IPS-15b (cell line): ENCODE measurements at regions not wholly inside any gene's neighbourhood (a gene's known extent, or its start where the extent isn't known, plus 50 kb on each side); places are given as distances from the start of the nearest gene placed in this dataset.

Experiments
- H3K27me3 ChIP-seq: one replicate; pipeline ENCODE4 v1.6.1; 2013; ENCODE audit warnings: low read length; ENCODE audit not compliant: control insufficient read depth, insufficient read depth
- H3K36me3 ChIP-seq: one replicate; pipeline ENCODE4 v1.6.1; 2013; ENCODE audit warnings: low read length; ENCODE audit not compliant: control insufficient read depth, insufficient read depth
- H3K4me1 ChIP-seq: one replicate; pipeline ENCODE4 v1.6.1; 2013; ENCODE audit warnings: mild to moderate bottlenecking, low read length; ENCODE audit not compliant: control insufficient read depth, insufficient read depth
- H3K4me3 ChIP-seq: one replicate; pipeline ENCODE4 v1.5.1; 2013; ENCODE audit warnings: low read depth, low read length
- H3K9ac ChIP-seq: one replicate; pipeline ENCODE4 v1.6.1; 2013; ENCODE audit warnings: low read depth, mild to moderate bottlenecking, low read length
- H3K9me3 ChIP-seq: one replicate; pipeline ENCODE4 v1.6.1; 2013; ENCODE audit warnings: mild to moderate bottlenecking, low read length; ENCODE audit not compliant: control insufficient read depth, insufficient read depth

GRCh38 chr3:69590111-69590510 lies 149.2 kb upstream of the MITF start:
- Histone ChIP-seq H3K9me3 (no peaks in the 10 kb centered on the region), H3K4me3 (no peak overlapping the region), H3K4me1 (no peaks in the 10 kb centered on the region), H3K36me3 (no peaks in the 10 kb centered on the region), H3K27me3 (no peaks in the 10 kb centered on the region), H3K9ac (no peak overlapping the region)

- Histone ChIP-seq H3K4me1 (no peaks in the 10 kb centered on the region), H3K36me3 (no peaks in the 10 kb centered on the region), H3K9ac (no peak overlapping the region), H3K9me3 (no peaks in the 10 kb centered on the region), H3K4me3 (no peak overlapping the region), H3K27me3 (no peaks in the 10 kb centered on the region)
Measured at GRCh38 chr3:69588170-69588569, 151.1 kb upstream of the MITF start.

DNA sequence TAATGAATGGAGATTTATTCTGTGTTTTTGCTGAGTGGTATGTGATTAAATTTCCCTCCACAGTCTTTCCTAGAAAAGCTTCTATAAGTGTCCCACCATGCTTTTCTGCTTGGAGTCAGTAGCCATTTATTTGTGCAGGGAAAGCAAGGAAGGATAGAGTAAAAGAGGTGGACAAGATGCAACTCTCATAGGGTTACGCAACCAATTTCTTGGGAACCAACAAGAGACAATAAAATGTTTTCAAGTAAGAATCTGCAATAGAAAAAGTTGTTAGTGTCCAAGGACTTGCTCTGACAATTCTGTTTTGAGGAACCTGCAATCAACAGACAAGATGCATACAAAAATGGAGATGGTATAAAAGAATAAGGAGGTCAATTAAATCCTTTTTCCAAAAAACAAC lies 153.8 kb upstream of the MITF start:
- H3K4me3 ChIP-seq, result no peak overlapping the region
- no peak overlapping the region for H3K9ac ChIP-seq
- H3K4me1 ChIP-seq, result no peaks in the 10 kb centered on the region
- no peaks in the 10 kb centered on the region for H3K27me3 ChIP-seq
- no peaks in the 10 kb centered on the region for H3K36me3 ChIP-seq
- no peaks in the 10 kb centered on the region for H3K9me3 ChIP-seq

- Histone ChIP-seq H3K4me1 (no peaks in the 10 kb centered on the region), H3K9me3 (no peaks in the 10 kb centered on the region), H3K27me3 (no peaks in the 10 kb centered on the region), H3K9ac (no peak overlapping the region), H3K4me3 (no peak overlapping the region), H3K36me3 (no peaks in the 10 kb centered on the region)
Measured at GRCh38 chr3:69582044-69582443, 157.2 kb upstream of the MITF start.

DNA sequence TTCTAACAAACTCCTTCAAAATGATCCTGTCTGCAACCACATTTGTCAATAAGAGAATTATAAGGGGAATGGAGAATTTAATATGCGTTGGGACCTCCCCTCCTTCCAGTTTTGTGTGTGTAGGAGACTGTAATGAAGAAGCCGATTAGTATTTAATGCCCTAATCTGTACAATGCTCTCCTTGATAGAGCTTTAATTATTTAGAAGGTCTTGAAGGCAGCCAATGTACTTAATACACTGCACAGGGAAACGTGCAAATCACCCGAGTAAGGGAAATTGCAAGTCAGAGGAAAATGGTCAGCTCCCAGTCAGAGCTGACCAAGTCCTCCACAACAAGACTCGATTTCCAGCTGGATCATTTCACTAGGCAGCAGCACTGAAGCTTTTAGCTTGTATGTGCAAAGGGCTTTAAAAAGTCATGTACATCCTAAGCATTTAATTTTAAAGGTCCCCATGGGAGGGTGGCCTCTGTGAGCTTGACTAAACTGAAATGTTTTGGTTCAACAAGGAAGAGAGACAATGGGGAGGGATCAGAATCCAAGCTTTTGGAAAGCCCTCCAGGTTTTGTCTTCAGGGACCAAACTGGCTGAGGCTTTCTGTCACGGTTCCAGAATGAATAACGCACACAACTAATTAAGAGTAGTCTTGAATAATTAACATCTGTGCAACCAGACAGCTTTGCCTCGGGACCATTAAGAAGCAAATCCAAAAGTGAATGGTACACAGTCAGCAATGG lies 159.8 kb upstream of the MITF start:
- Histone ChIP-seq H3K36me3 (no peaks in the 10 kb centered on the region), H3K27me3 (no peaks in the 10 kb centered on the region), H3K4me3 (no peak overlapping the region), H3K4me1 (no peaks in the 10 kb centered on the region), H3K9ac (no peak overlapping the region), H3K9me3 (no peaks in the 10 kb centered on the region)

- Histone ChIP-seq H3K4me3 (no peak overlapping the region), H3K4me1 (no peaks in the 10 kb centered on the region), H3K27me3 (no peaks in the 10 kb centered on the region), H3K9me3 (no peaks in the 10 kb centered on the region), H3K9ac (no peak overlapping the region), H3K36me3 (no peaks in the 10 kb centered on the region)
Measured at GRCh38 chr3:69569520-69569919, 169.7 kb upstream of the MITF start.

- no peak overlapping the region for H3K4me3 ChIP-seq
Measured at GRCh38 chr3:69568951-69569350, 170.3 kb upstream of the MITF start.

DNA sequence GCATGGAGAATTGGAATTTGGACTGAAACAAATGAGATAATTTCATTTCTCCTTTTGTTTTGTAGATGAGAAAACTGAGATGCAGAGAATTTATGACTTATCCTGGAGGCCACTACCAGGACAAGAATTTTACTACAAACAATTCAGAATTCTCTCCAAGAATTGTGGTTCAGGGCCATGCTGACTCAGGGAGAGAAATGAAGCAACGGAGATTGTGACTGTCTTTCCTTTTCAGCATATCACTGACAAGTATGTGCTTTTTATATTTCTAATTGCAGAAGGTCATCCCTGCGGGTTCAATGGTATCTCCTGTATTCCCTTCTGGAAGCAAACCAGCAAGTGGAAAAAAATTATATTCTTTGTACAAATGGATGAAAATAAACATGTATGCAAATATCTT lies 170.8 kb upstream of the MITF start:
- no peaks in the 10 kb centered on the region for H3K4me1 ChIP-seq

More at GRCh38 chr3:69568951-69569350, 170.3 kb upstream of the MITF start:
- Histone ChIP-seq H3K4me1 (no peaks in the 10 kb centered on the region), H3K9me3 (no peaks in the 10 kb centered on the region), H3K27me3 (no peaks in the 10 kb centered on the region), H3K36me3 (no peaks in the 10 kb centered on the region), H3K9ac (no peak overlapping the region)

DNA sequence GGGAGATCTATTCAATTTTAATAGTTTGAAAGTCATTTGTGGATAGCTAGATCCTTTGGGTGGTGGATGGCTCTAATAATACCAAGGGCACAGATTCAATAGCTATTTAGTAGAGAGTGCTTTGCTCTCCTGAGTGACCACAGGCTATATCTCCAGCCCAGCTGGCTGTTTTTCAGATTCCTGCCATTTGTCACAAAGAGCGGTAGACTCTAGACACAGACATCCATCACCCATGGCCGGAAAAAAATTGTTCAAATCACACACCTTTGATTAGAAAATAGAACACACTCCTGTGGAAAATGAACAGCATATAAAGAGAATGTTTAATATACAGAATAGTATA lies 171.6 kb upstream of the MITF start:
- no peaks in the 10 kb centered on the region for H3K4me1 ChIP-seq
- no peak overlapping the region for H3K9ac ChIP-seq
- no peaks in the 10 kb centered on the region for H3K9me3 ChIP-seq
- H3K36me3 ChIP-seq, result no peaks in the 10 kb centered on the region
- H3K4me3 ChIP-seq, result no peak overlapping the region
- H3K27me3 ChIP-seq, result no peaks in the 10 kb centered on the region

More for the DNA sequence above, 170.8 kb upstream of the MITF start:
- no peaks in the 10 kb centered on the region for H3K36me3 ChIP-seq
- no peaks in the 10 kb centered on the region for H3K9me3 ChIP-seq
- H3K9ac ChIP-seq, result no peak overlapping the region
- H3K27me3 ChIP-seq, result no peaks in the 10 kb centered on the region
- no peak overlapping the region for H3K4me3 ChIP-seq

GRCh38 chr3:69567023-69567709 lies 172.1 kb upstream of the MITF start:
- Histone ChIP-seq H3K27me3 (no peaks in the 10 kb centered on the region), H3K4me3 (no peak overlapping the region), H3K9me3 (no peaks in the 10 kb centered on the region), H3K36me3 (no peaks in the 10 kb centered on the region), H3K4me1 (no peaks in the 10 kb centered on the region), H3K9ac (no peak overlapping the region)

DNA sequence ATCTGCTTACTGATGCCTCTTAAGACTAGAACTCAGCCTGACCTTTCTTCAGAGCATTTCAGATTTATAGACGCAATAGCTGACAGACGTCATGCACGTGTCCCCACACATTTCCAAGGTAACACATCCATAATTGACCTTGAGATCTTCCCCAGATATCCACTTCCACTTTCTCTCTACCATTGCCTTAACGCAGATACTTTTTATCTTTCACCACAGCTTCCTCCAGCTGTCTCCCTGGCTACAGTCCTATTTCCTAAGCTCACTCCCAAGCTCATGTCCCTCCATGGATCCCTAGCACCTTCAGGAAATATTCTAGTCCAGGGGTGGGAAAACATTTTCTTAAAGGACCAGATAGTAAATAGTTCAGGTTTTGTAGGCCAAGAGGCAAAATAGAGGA lies 173.0 kb upstream of the MITF start:
- Histone ChIP-seq H3K36me3 (no peaks in the 10 kb centered on the region), H3K27me3 (no peaks in the 10 kb centered on the region), H3K4me3 (no peak overlapping the region), H3K9ac (no peak overlapping the region), H3K4me1 (no peaks in the 10 kb centered on the region), H3K9me3 (no peaks in the 10 kb centered on the region)

- no peak overlapping the region for H3K9ac ChIP-seq
- H3K27me3 ChIP-seq, result no peaks in the 10 kb centered on the region
- H3K4me3 ChIP-seq, result no peak overlapping the region
- H3K4me1 ChIP-seq, result no peaks in the 10 kb centered on the region
- no peaks in the 10 kb centered on the region for H3K9me3 ChIP-seq
- no peaks in the 10 kb centered on the region for H3K36me3 ChIP-seq
Measured at GRCh38 chr3:69565316-69565715, 173.9 kb upstream of the MITF start.
